HG02759 (cell line): ENCODE measurements at regions not wholly inside any gene's neighbourhood (a gene's known extent, or its start where the extent isn't known, plus 50 kb on each side); places are given as distances from the start of the nearest gene placed in this dataset.

ENCODE experiments used
- ATAC-seq: cut with Tn5 transposase; IDR thresholded peaks from one replicate; pipeline ENCODE4 v1.9.1; 2021; ENCODE audit warnings: mild to moderate bottlenecking, moderate library complexity; ENCODE audit not compliant: unreplicated experiment

- ATAC-seq: no peak
Measured at GRCh38 chrX:13151828-13152517, 107.6 kb upstream of the FAM9C start.

- no peak for ATAC-seq
Measured at GRCh38 chrX:13149702-13150350, 105.4 kb upstream of the FAM9C start.

- ATAC-seq: no peak
Measured at GRCh38 chrX:13147733-13148132, 103.3 kb upstream of the FAM9C start.

- ATAC-seq: no peak
Measured at GRCh38 chrX:13147147-13147546, 102.7 kb upstream of the FAM9C start.

GRCh38 chrX:13144927-13145655 lies 100.7 kb upstream of the FAM9C start:
- no peak for ATAC-seq

- ATAC-seq: no peak
Measured at GRCh38 chrX:13142891-13143290, 98.5 kb upstream of the FAM9C start.

- ATAC-seq: no peak
Measured at GRCh38 chrX:13140007-13140406, 95.6 kb upstream of the FAM9C start.

GRCh38 chrX:13131396-13132137 lies 87.1 kb upstream of the FAM9C start:
- no peak for ATAC-seq

GRCh38 chrX:13130816-13131215 lies 86.4 kb upstream of the FAM9C start:
- no peak for ATAC-seq

- no peak for ATAC-seq
Measured at GRCh38 chrX:13128104-13128503, 83.7 kb upstream of the FAM9C start.

- no peak for ATAC-seq
Measured at GRCh38 chrX:13126775-13127174, 82.4 kb upstream of the FAM9C start.

GRCh38 chrX:13125188-13125587 lies 80.8 kb upstream of the FAM9C start:
- ATAC-seq: no peak

GRCh38 chrX:13123857-13124345 lies 79.5 kb upstream of the FAM9C start:
- ATAC-seq: no peak

- ATAC-seq: no peak
Measured at GRCh38 chrX:13123247-13123856, 78.9 kb upstream of the FAM9C start.

GRCh38 chrX:13121020-13121555 lies 76.7 kb upstream of the FAM9C start:
- no peak for ATAC-seq

GRCh38 chrX:13120017-13120416 lies 75.6 kb upstream of the FAM9C start:
- ATAC-seq: no peak

GRCh38 chrX:13119386-13119785 lies 75.0 kb upstream of the FAM9C start:
- ATAC-seq: no peak

- ATAC-seq: no peak
Measured at GRCh38 chrX:13115146-13115855, 70.9 kb upstream of the FAM9C start.

- no peak for ATAC-seq
Measured at GRCh38 chrX:13112499-13112898, 68.1 kb upstream of the FAM9C start.
